Neural cell (in vitro differentiated cells): ENCODE measurements at regions not wholly inside any gene's neighbourhood (a gene's known extent, or its start where the extent isn't known, plus 50 kb on each side); places are given as distances from the start of the nearest gene placed in this dataset.

ENCODE experiments used
- H2AFZ ChIP-seq: fragments of 200-600, 300-800 bp; sonication (generic), shearing (Covaris generic); 2 replicates; pipeline ENCODE4 v1.6.0; 2014; ENCODE audit warnings: low read depth, mild to moderate bottlenecking, antibody characterized with exemption, low read length, moderate library complexity
- H3F3A ChIP-seq: fragments of 200-600 bp; shearing (Covaris generic); 2 replicates; pipeline ENCODE4 v1.6.1; 2016; ENCODE audit warnings: mild to moderate bottlenecking, moderate library complexity, mixed read lengths, antibody characterized with exemption, low read length; ENCODE audit not compliant: insufficient read depth, poor library complexity, severe bottlenecking
- H3K27ac ChIP-seq: fragments of 200-600, 300-800 bp; sonication (generic), shearing (Covaris generic); 2 replicates; pipeline ENCODE4 v1.5.1; 2014; ENCODE audit warnings: mild to moderate bottlenecking, low read length, moderate library complexity
- H3K27me3 ChIP-seq: fragments of 300-800, 200-600 bp; sonication (generic), shearing (Covaris generic); 2 replicates; pipeline ENCODE4 v1.6.0; 2014; ENCODE audit warnings: mild to moderate bottlenecking, low read depth, low read length, moderate library complexity; ENCODE audit not compliant: insufficient read depth
- H3K36me3 ChIP-seq: fragments of 300-800, 200-600 bp; sonication (generic), shearing (Covaris generic); 2 replicates; pipeline ENCODE4 v1.5.1; 2014; ENCODE audit warnings: mild to moderate bottlenecking, antibody characterized with exemption, low read length, moderate library complexity; ENCODE audit not compliant: insufficient read depth
- H3K4me2 ChIP-seq: fragments of 300-800, 200-600 bp; sonication (generic), shearing (Covaris generic); 2 replicates; pipeline ENCODE4 v1.6.0; 2014; ENCODE audit warnings: mild to moderate bottlenecking, low read length
- H3K4me3 ChIP-seq: fragments of 300-800, 200-600 bp; sonication (generic), shearing (Covaris generic); 2 replicates; pipeline ENCODE4 v1.5.1; 2014; ENCODE audit warnings: mild to moderate bottlenecking, low read length, moderate library complexity
- H3K79me2 ChIP-seq: fragments of 200-600 bp; shearing (Covaris generic); replicated peaks from 2 replicates; pipeline ENCODE4 v1.6.0; 2014; ENCODE audit warnings: mild to moderate bottlenecking, low read length, moderate library complexity; ENCODE audit not compliant: insufficient read depth
- H3K9ac ChIP-seq: fragments of 300-800, 200-600 bp; sonication (generic), shearing (Covaris generic); 2 replicates; pipeline ENCODE4 v1.6.1; 2016; ENCODE audit warnings: mild to moderate bottlenecking, low read length, mixed read lengths
- H3K9me2 ChIP-seq: fragments of 200-600 bp; shearing (Covaris generic); 2 replicates; pipeline ENCODE4 v1.6.1; 2016; ENCODE audit warnings: mild to moderate bottlenecking, low read length, mixed read lengths; ENCODE audit not compliant: insufficient read depth
- H3K9me3 ChIP-seq: fragments of 200-600, 300-800 bp; sonication (generic), shearing (Covaris generic); 2 replicates; pipeline ENCODE4 v1.6.1; 2016; ENCODE audit warnings: mild to moderate bottlenecking, mixed run types, low read length, moderate library complexity, mixed read lengths
- H4K20me1 ChIP-seq: fragments of 200-600 bp; shearing (Covaris generic); 2 replicates; pipeline ENCODE4 v1.6.1; 2016; ENCODE audit warnings: mild to moderate bottlenecking, mixed run types; ENCODE audit not compliant: insufficient read depth
- EP300 ChIP-seq: fragments of 450-650 bp; conservative IDR thresholded peaks from 2 replicates; pipeline ENCODE4 v1.6.1; 2014; ENCODE audit warnings: antibody characterized with exemption, mild to moderate bottlenecking, moderate library complexity; ENCODE audit not compliant: poor library complexity, severe bottlenecking
- EZH2 ChIP-seq: fragments of 200-600, 300-800 bp; shearing (Covaris generic), sonication (generic); IDR thresholded peaks from 2 replicates; pipeline ENCODE4 v1.6.1; 2014; ENCODE audit warnings: antibody characterized with exemption, low read length, borderline replicate concordance, mild to moderate bottlenecking; ENCODE audit not compliant: insufficient read depth, poor library complexity, severe bottlenecking
- MXI1 ChIP-seq: fragments of 450-650 bp; conservative IDR thresholded peaks from 2 replicates; pipeline ENCODE4 v1.6.1; 2014; ENCODE audit warnings: antibody characterized with exemption, mild to moderate bottlenecking; ENCODE audit not compliant: poor library complexity, severe bottlenecking
- POLR2AphosphoS5 ChIP-seq: IDR thresholded peaks from 2 replicates; pipeline ENCODE4 v1.6.1; 2012
- RAD21 ChIP-seq: fragments of 450-650 bp; conservative IDR thresholded peaks from 2 replicates; pipeline ENCODE4 v1.6.1; 2014; ENCODE audit warnings: antibody characterized with exemption, mild to moderate bottlenecking, moderate library complexity
- SMC3 ChIP-seq: fragments of 450-650 bp; conservative IDR thresholded peaks from 2 replicates; pipeline ENCODE4 v1.6.1; 2014; ENCODE audit warnings: antibody characterized with exemption, mild to moderate bottlenecking, moderate library complexity; ENCODE audit not compliant: poor library complexity
- TAF1 ChIP-seq: IDR thresholded peaks from 2 replicates; pipeline ENCODE4 v1.6.1; 2012; ENCODE audit warnings: low read depth
- TF ChIP-seq, protein P1 (sequence below): fragments of 450-650 bp; IDR thresholded peaks from 2 replicates; pipeline ENCODE4 v1.5.1; 2014; ENCODE audit warnings: antibody characterized with exemption, mild to moderate bottlenecking, moderate library complexity; ENCODE audit not compliant: poor library complexity, severe bottlenecking
- TF ChIP-seq, protein P2 (sequence below): IDR thresholded peaks from 2 replicates; pipeline ENCODE4 v1.6.1; 2012; ENCODE audit warnings: borderline replicate concordance

DNA sequence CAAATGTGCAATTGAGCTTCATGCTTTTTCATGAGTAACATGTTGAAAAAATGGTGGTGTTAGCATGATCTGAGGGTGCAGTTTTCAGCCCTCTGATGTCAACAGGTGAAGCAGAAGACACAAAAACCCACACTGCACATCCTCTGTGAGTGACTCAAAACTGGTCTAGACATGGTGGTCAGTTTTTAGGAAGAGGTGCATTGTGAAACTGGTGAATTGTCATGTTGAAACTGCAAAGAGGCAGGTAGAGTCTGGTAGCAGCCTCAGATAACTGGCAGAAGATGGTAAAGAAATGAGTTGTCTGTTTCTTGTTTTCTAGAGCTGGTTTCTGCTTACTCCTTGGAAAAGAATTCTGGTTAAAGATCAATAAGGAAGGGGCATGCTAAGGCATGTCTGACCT is 97.3 kb upstream of the HMCN1 start:
- H3K36me3 ChIP-seq: no peaks in the 10 kb centered on the region
- no peaks in the 10 kb centered on the region for H3K27me3 ChIP-seq
- H4K20me1 ChIP-seq: no peaks in the 10 kb centered on the region
- TF ChIP-seq SMC3 (no peak), TAF1 (no peak), EP300 (no peak), MXI1 (no peak), POLR2AphosphoS5 (no peak), EZH2 (no peak), RAD21 (no peak)
- TF ChIP-seq, protein P1, sequence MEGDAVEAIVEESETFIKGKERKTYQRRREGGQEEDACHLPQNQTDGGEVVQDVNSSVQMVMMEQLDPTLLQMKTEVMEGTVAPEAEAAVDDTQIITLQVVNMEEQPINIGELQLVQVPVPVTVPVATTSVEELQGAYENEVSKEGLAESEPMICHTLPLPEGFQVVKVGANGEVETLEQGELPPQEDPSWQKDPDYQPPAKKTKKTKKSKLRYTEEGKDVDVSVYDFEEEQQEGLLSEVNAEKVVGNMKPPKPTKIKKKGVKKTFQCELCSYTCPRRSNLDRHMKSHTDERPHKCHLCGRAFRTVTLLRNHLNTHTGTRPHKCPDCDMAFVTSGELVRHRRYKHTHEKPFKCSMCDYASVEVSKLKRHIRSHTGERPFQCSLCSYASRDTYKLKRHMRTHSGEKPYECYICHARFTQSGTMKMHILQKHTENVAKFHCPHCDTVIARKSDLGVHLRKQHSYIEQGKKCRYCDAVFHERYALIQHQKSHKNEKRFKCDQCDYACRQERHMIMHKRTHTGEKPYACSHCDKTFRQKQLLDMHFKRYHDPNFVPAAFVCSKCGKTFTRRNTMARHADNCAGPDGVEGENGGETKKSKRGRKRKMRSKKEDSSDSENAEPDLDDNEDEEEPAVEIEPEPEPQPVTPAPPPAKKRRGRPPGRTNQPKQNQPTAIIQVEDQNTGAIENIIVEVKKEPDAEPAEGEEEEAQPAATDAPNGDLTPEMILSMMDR: no peak
- TF ChIP-seq, protein P2, sequence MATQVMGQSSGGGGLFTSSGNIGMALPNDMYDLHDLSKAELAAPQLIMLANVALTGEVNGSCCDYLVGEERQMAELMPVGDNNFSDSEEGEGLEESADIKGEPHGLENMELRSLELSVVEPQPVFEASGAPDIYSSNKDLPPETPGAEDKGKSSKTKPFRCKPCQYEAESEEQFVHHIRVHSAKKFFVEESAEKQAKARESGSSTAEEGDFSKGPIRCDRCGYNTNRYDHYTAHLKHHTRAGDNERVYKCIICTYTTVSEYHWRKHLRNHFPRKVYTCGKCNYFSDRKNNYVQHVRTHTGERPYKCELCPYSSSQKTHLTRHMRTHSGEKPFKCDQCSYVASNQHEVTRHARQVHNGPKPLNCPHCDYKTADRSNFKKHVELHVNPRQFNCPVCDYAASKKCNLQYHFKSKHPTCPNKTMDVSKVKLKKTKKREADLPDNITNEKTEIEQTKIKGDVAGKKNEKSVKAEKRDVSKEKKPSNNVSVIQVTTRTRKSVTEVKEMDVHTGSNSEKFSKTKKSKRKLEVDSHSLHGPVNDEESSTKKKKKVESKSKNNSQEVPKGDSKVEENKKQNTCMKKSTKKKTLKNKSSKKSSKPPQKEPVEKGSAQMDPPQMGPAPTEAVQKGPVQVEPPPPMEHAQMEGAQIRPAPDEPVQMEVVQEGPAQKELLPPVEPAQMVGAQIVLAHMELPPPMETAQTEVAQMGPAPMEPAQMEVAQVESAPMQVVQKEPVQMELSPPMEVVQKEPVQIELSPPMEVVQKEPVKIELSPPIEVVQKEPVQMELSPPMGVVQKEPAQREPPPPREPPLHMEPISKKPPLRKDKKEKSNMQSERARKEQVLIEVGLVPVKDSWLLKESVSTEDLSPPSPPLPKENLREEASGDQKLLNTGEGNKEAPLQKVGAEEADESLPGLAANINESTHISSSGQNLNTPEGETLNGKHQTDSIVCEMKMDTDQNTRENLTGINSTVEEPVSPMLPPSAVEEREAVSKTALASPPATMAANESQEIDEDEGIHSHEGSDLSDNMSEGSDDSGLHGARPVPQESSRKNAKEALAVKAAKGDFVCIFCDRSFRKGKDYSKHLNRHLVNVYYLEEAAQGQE: no peak
- H3K9ac ChIP-seq: no peak overlapping the region
- no peak overlapping the region for H3K27ac ChIP-seq
- no peaks in the 10 kb centered on the region for H3K9me3 ChIP-seq
- no peak overlapping the region for H2AFZ ChIP-seq
- H3F3A ChIP-seq: no peaks in the 10 kb centered on the region
- no peaks in the 10 kb centered on the region for H3K79me2 ChIP-seq
- no peaks in the 10 kb centered on the region for H3K9me2 ChIP-seq
- H3K4me2 ChIP-seq: no peak overlapping the region
- no peak overlapping the region for H3K4me3 ChIP-seq

DNA sequence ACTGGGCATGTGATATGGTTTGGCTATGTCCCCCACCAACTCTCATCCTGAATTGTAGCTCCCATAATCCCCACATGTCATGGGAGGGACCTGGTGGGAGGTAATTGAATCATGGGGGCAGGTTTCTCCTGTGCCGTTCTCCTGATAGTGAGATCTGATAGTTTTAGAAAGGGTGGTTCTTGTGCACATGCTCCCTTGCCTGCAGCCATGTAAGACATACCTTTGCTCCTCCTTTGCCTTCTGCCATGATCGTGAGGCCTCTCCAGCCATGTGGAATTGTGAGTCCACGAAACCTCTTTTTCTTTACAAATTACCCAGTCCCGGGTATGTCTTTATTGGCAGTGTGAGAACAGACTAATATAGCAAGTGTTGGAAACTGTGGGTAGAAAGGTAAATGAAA is 99.5 kb upstream of the HMCN1 start:
- H3K79me2 ChIP-seq: no peaks in the 10 kb centered on the region
- no peak overlapping the region for H3K9ac ChIP-seq
- no peaks in the 10 kb centered on the region for H3K9me3 ChIP-seq
- H3K27ac ChIP-seq: no peak overlapping the region
- no peaks in the 10 kb centered on the region for H4K20me1 ChIP-seq
- TF ChIP-seq SMC3 (no peak), MXI1 (no peak), TAF1 (no peak), EP300 (no peak), EZH2 (no peak), POLR2AphosphoS5 (no peak), RAD21 (no peak)
- TF ChIP-seq, protein P1: no peak
- TF ChIP-seq, protein P2: no peak
- H3K4me3 ChIP-seq: no peak overlapping the region
- no peaks in the 10 kb centered on the region for H3F3A ChIP-seq
- H3K27me3 ChIP-seq: no peaks in the 10 kb centered on the region
- H3K9me2 ChIP-seq: no peaks in the 10 kb centered on the region
- H2AFZ ChIP-seq: no peak overlapping the region
- no peak overlapping the region for H3K4me2 ChIP-seq
- H3K36me3 ChIP-seq: no peaks in the 10 kb centered on the region
